WTC11 (cell line): ENCODE measurements at regions not wholly inside any gene's neighbourhood (a gene's known extent, or its start where the extent isn't known, plus 50 kb on each side); places are given as distances from the start of the nearest gene placed in this dataset.

Source experiments
- ATAC-seq: fragments of 200-7000 bp; cut with Tn5 transposase; 2 replicates; pipeline ENCODE4 v1.10.0; 2021; ENCODE audit warnings: mild to moderate bottlenecking, moderate library complexity
- CTCF ChIA-PET: fragments of 300-600 bp; sonication (Branson Sonifier 250); formaldehyde crosslinking; loops from one replicate; lab custom pipeline; 2021; ENCODE audit warnings: antibody characterized with exemption; lab: Charles Lee
- POLR2A ChIA-PET: fragments of 350-600 bp; sonication (Branson Sonifier 250); formaldehyde crosslinking; loops from one replicate; lab custom pipeline; 2021; ENCODE audit warnings: antibody characterized with exemption; lab: Charles Lee
- DNase-seq: peaks from one replicate; pipeline ENCODE4 v3.0.0; 2021; ENCODE audit warnings: low spot score
- H3K27ac Mint-ChIP-seq: 2 replicates; pipeline ENCODE4 v1.8.0; 2021; ENCODE audit warnings: mixed read lengths
- H3K27me3 Mint-ChIP-seq: 2 replicates; pipeline ENCODE4 v1.8.0; 2021; ENCODE audit warnings: low read depth, mild to moderate bottlenecking, moderate library complexity, mixed read lengths
- H3K36me3 Mint-ChIP-seq: 2 replicates; pipeline ENCODE4 v1.8.0; 2021; ENCODE audit warnings: mixed read lengths
- H3K4me1 Mint-ChIP-seq: 2 replicates; pipeline ENCODE4 v1.8.0; 2022; ENCODE audit warnings: mixed read lengths
- H3K4me3 Mint-ChIP-seq: 2 replicates; pipeline ENCODE4 v1.8.0; 2021; ENCODE audit warnings: mild to moderate bottlenecking, moderate library complexity, mixed read lengths
- H3K9me3 Mint-ChIP-seq: 2 replicates; pipeline ENCODE4 v1.8.0; 2021; ENCODE audit warnings: mixed read lengths
- ELF4 ChIP-seq: sonication (generic); formaldehyde crosslinking; IDR thresholded peaks from 2 replicates; pipeline ENCODE4 v1.8.1; 2022; ENCODE audit warnings: low read depth, mild to moderate bottlenecking, moderate library complexity, missing genetic modification reagents
- ESRRA ChIP-seq: sonication (generic); formaldehyde crosslinking; IDR thresholded peaks from 2 replicates; pipeline ENCODE4 v1.8.1; 2022; ENCODE audit warnings: mild to moderate bottlenecking, missing genetic modification reagents, borderline replicate concordance
- ETV6 ChIP-seq: sonication (generic); formaldehyde crosslinking; IDR thresholded peaks from 2 replicates; pipeline ENCODE4 v1.8.1; 2022; ENCODE audit warnings: mild to moderate bottlenecking, missing genetic modification reagents
- FOXJ3 ChIP-seq: sonication (generic); formaldehyde crosslinking; IDR thresholded peaks from 2 replicates; pipeline ENCODE4 v1.9.0; 2021; ENCODE audit warnings: missing genetic modification reagents, mild to moderate bottlenecking, borderline replicate concordance
- FOXP1 ChIP-seq: sonication (generic); formaldehyde crosslinking; IDR thresholded peaks from 2 replicates; pipeline ENCODE4 v1.8.0; 2022; ENCODE audit warnings: missing genetic modification reagents, mild to moderate bottlenecking, moderate library complexity, borderline replicate concordance
- GRHL2 ChIP-seq: fragments of 250-450 bp; sonication (Bioruptor Pico); IDR thresholded peaks from 2 replicates; pipeline ENCODE4 v1.8.0; 2022; ENCODE audit warnings: mild to moderate bottlenecking, moderate library complexity; ENCODE audit not compliant: insufficient replicate concordance, severe bottlenecking
- NR3C1 ChIP-seq: sonication (generic); formaldehyde crosslinking; conservative IDR thresholded peaks from 2 replicates; pipeline ENCODE4 v1.8.1; 2023; ENCODE audit warnings: low read depth, mild to moderate bottlenecking, missing genetic modification reagents
- OVOL2 ChIP-seq: fragments of 250-450 bp; sonication (Bioruptor Pico); IDR thresholded peaks from 2 replicates; pipeline ENCODE4 v1.9.0; 2021; ENCODE audit warnings: mild to moderate bottlenecking, borderline replicate concordance
- PRRX2 ChIP-seq: fragments of 250-450 bp; sonication (Bioruptor Pico); IDR thresholded peaks from 2 replicates; pipeline ENCODE4 v1.8.0; 2021; ENCODE audit warnings: mild to moderate bottlenecking
- TEAD1 ChIP-seq: sonication (generic); formaldehyde crosslinking; IDR thresholded peaks from 2 replicates; pipeline ENCODE4 v1.8.0; 2022; ENCODE audit warnings: mild to moderate bottlenecking, missing genetic modification reagents
- ZBTB21 ChIP-seq: sonication (generic); formaldehyde crosslinking; IDR thresholded peaks from 2 replicates; pipeline ENCODE4 v1.8.1; 2023; ENCODE audit warnings: mild to moderate bottlenecking, missing genetic modification reagents, borderline replicate concordance
- ZNF232 ChIP-seq: sonication (generic); formaldehyde crosslinking; IDR thresholded peaks from 2 replicates; pipeline ENCODE4 v1.8.0; 2022; ENCODE audit warnings: mild to moderate bottlenecking, missing genetic modification reagents
- ZNF281 ChIP-seq: sonication (generic); formaldehyde crosslinking; IDR thresholded peaks from 2 replicates; pipeline ENCODE4 v1.8.0; 2023; ENCODE audit warnings: mild to moderate bottlenecking, missing genetic modification reagents
- ZNF425 ChIP-seq: fragments of 250-450 bp; sonication (Bioruptor Pico); conservative IDR thresholded peaks from 2 replicates; pipeline ENCODE4 v1.9.0; 2021; ENCODE audit warnings: mild to moderate bottlenecking
- ZNF512 ChIP-seq: sonication (generic); formaldehyde crosslinking; IDR thresholded peaks from 2 replicates; pipeline ENCODE4 v1.8.1; 2022; ENCODE audit warnings: missing genetic modification reagents, borderline replicate concordance
- TF ChIP-seq, protein P1 (sequence below): sonication (generic); formaldehyde crosslinking; IDR thresholded peaks from 2 replicates; pipeline ENCODE4 v1.8.0; 2022; ENCODE audit warnings: missing genetic modification reagents
- TF ChIP-seq, protein P2 (sequence below): sonication (generic); formaldehyde crosslinking; IDR thresholded peaks from 2 replicates; pipeline ENCODE4 v1.8.1; 2023; ENCODE audit warnings: mild to moderate bottlenecking, missing genetic modification reagents, moderate library complexity

DNA sequence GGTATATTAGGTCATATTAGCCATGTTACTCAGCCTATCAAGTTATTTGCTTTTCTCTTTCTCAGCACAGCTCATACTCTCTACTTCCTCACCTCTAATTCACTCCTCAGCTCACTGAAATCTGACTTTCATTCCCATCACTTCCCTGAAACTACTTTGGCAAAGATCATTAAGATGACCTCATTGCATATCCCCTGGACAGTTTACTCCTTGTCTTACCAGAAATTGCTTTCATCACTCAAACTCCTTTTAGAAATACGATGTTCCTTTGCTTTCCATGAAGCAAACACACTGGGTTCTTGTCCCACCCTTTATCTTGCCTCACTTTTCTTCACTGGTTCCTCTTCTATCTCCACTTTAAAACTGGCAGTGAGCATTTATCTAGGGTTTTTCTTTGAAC is 354.4 kb downstream of the TUSC7 start:
- no peaks in the 10 kb centered on the region for H3K36me3 Mint-ChIP-seq
- ChIA-PET POLR2A (no interaction called here), CTCF (no interaction called here)
- no peak overlapping the region for H3K27ac Mint-ChIP-seq
- no peaks in the 10 kb centered on the region for H3K27me3 Mint-ChIP-seq
- no peak for TF ChIP-seq ESRRA (CRISPR knock-in tag)
- no peak for TF ChIP-seq ZNF281 (CRISPR knock-in tag)
- TF ChIP-seq TEAD1 (CRISPR knock-in tag) = no peak
- TF ChIP-seq, all 79 proteins: peak for 0
- Mint-ChIP-seq H3K9me3 (no peaks in the 10 kb centered on the region), H3K4me1 (peaks cover 35% of the 10 kb centered on the region), H3K4me3 (no peak overlapping the region)
- ATAC-seq (no peak), DNase-seq (no peak)

- ChIA-PET CTCF (interaction anchor here (1.2 kb wide), 1 partner anchor 9 kb away, joined by 3 read pairs; no protein-coding TSS in a partner anchor), POLR2A (no interaction called here)
- no peak for TF ChIP-seq PRRX2 (CRISPR knock-in tag)
- no peak for TF ChIP-seq ZNF425 (CRISPR knock-in tag)
- no peak for DNase-seq
- Mint-ChIP-seq H3K9me3 (no peaks in the 10 kb centered on the region), H3K27ac (no peak overlapping the region), H3K27me3 (no peaks in the 10 kb centered on the region), H3K4me1 (peaks cover 6% of the 10 kb centered on the region), H3K36me3 (no peaks in the 10 kb centered on the region), H3K4me3 (no peak overlapping the region)
- no peak for ATAC-seq
Measured at GRCh38 chr3:117068301-117068700, 358.7 kb downstream of the TUSC7 start.

GRCh38 chr3:117074826-117075225 is 365.2 kb downstream of the TUSC7 start:
- Mint-ChIP-seq H3K9me3 (no peaks in the 10 kb centered on the region), H3K4me3 (no peak overlapping the region), H3K4me1 (peaks cover 11% of the 10 kb centered on the region), H3K27me3 (no peaks in the 10 kb centered on the region), H3K36me3 (no peaks in the 10 kb centered on the region), H3K27ac (no peak overlapping the region)
- TF ChIP-seq ZNF425 (CRISPR knock-in tag) (no peak), PRRX2 (CRISPR knock-in tag) (no peak), OVOL2 (CRISPR knock-in tag) (no peak), GRHL2 (no peak), ZNF512 (CRISPR knock-in tag) (no peak), ZBTB21 (CRISPR knock-in tag) (no peak), FOXJ3 (CRISPR knock-in tag) (no peak), ZNF232 (CRISPR knock-in tag) (no peak), ELF4 (no peak), ETV6 (CRISPR knock-in tag) (no peak), ESRRA (CRISPR knock-in tag) (no peak), FOXP1 (CRISPR knock-in tag) (no peak), NR3C1 (CRISPR knock-in tag) (no peak)
- TF ChIP-seq, protein P1, sequence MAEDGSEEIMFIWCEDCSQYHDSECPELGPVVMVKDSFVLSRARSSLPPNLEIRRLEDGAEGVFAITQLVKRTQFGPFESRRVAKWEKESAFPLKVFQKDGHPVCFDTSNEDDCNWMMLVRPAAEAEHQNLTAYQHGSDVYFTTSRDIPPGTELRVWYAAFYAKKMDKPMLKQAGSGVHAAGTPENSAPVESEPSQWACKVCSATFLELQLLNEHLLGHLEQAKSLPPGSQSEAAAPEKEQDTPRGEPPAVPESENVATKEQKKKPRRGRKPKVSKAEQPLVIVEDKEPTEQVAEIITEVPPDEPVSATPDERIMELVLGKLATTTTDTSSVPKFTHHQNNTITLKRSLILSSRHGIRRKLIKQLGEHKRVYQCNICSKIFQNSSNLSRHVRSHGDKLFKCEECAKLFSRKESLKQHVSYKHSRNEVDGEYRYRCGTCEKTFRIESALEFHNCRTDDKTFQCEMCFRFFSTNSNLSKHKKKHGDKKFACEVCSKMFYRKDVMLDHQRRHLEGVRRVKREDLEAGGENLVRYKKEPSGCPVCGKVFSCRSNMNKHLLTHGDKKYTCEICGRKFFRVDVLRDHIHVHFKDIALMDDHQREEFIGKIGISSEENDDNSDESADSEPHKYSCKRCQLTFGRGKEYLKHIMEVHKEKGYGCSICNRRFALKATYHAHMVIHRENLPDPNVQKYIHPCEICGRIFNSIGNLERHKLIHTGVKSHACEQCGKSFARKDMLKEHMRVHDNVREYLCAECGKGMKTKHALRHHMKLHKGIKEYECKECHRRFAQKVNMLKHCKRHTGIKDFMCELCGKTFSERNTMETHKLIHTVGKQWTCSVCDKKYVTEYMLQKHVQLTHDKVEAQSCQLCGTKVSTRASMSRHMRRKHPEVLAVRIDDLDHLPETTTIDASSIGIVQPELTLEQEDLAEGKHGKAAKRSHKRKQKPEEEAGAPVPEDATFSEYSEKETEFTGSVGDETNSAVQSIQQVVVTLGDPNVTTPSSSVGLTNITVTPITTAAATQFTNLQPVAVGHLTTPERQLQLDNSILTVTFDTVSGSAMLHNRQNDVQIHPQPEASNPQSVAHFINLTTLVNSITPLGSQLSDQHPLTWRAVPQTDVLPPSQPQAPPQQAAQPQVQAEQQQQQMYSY (CRISPR knock-in tag) = no peak
- TF ChIP-seq, protein P2, sequence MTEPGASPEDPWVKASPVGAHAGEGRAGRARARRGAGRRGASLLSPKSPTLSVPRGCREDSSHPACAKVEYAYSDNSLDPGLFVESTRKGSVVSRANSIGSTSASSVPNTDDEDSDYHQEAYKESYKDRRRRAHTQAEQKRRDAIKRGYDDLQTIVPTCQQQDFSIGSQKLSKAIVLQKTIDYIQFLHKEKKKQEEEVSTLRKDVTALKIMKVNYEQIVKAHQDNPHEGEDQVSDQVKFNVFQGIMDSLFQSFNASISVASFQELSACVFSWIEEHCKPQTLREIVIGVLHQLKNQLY (CRISPR knock-in tag) = no peak
- ATAC-seq (no peak), DNase-seq (no peak)
- ChIA-PET POLR2A (no interaction called here), CTCF (no interaction called here)
